ENCODE measurements at regions not wholly inside any gene's neighbourhood (a gene's known extent, or its start where the extent isn't known, plus 50 kb on each side); places are given as distances from the start of the nearest gene placed in this dataset.

DNA sequence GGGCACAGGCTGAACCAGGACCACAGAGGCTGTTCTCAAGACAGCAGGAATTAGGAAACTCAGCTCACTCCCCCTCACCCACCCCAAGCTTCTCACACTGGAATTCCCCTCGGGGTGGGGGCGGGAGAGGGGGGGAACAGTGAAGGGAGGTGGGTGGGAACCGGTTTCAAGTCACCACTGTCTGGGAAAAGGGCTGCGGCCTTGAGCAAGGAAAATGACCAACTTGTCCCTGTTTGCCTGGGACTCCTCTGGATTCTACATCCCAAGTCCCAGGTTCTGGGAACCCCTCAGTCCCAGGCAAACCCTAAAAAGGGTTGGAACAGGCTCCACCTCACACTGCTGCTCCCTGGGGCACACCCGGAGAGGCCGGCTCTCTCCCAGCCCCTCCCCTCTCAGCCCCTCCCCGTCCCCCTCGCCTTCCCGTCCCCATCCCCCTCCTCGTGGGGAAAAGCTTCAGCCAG lies 230.7 kb downstream of the TFAP2C start:
- no peak overlapping the region for H3K27ac ChIP-seq

DNA sequence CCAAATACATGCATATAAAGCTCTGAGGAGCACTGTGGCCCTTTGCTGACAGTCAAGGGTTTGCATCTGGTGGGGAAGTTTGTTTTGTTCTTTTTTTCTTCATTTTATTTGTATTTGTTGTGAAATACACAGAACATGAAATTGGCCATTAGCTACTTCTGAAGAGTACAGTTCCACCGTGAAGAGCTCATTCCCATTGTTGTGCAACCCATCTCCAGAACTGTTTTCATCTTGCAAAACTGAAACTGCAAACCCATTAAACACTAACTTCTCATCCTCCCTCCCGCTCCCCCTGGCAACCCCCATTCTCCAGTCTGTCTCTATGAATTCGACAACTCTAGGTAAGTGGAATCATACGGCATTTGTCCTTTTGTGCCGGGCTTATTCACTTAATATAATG lies 231.3 kb downstream of the TFAP2C start:
- H3K27ac ChIP-seq = no peak overlapping the region
- TF ChIP-seq, protein P1, sequence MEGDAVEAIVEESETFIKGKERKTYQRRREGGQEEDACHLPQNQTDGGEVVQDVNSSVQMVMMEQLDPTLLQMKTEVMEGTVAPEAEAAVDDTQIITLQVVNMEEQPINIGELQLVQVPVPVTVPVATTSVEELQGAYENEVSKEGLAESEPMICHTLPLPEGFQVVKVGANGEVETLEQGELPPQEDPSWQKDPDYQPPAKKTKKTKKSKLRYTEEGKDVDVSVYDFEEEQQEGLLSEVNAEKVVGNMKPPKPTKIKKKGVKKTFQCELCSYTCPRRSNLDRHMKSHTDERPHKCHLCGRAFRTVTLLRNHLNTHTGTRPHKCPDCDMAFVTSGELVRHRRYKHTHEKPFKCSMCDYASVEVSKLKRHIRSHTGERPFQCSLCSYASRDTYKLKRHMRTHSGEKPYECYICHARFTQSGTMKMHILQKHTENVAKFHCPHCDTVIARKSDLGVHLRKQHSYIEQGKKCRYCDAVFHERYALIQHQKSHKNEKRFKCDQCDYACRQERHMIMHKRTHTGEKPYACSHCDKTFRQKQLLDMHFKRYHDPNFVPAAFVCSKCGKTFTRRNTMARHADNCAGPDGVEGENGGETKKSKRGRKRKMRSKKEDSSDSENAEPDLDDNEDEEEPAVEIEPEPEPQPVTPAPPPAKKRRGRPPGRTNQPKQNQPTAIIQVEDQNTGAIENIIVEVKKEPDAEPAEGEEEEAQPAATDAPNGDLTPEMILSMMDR (conservative IDR thresholded peaks at IDR 0.05) = no peak
- TF ChIP-seq ZFX (IDR thresholded peaks at IDR 0.05) = no peak

More for the DNA sequence above, 230.7 kb downstream of the TFAP2C start:
- TF ChIP-seq, protein P1 (conservative IDR thresholded peaks at IDR 0.05) = no peak
- no peak for TF ChIP-seq ZFX (IDR thresholded peaks at IDR 0.05)

DNA sequence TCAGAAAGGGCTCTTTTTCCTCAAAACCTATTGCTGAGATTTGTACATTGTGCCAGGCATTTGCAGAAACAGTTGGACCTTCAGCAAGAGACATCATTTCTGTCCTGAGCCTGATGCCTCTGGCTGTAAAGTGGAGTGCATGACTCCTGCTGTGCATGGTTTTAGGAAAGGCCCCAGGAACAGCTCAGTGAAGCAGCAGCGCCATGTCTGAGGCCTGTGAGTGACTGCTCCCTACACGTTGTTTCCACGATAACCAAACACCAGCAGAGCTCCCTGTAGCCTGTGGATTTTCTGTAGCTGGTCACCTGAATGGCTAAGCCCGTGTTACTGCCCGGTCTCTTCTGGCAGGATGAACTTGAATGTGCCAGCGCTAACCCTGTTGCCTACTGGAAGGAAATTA lies 232.5 kb downstream of the TFAP2C start:
- TF ChIP-seq ZFX (IDR thresholded peaks at IDR 0.05) = no peak
- TF ChIP-seq, protein P1 (conservative IDR thresholded peaks at IDR 0.05) = no peak
- no peak overlapping the region for H3K27ac ChIP-seq

DNA sequence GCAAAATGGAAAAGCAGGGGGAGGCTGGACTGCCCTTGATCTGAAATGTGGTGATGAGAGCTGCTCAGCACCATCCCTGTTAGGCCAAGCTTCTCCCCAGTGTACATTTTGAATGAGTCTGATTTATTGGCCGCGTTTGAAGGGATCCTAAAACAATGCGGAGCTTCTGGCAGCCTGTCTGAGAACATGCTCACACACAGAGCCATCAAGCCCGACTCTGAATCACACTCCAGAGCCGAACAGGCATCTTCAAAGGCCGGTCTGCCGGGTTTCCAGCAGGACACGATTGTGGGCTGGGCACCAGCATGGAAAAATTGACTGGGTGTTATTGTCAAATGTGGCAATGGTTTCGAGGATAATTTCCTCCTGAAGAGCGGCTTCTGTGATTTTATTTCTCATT lies 235.9 kb downstream of the TFAP2C start:
- no peak overlapping the region for H3K27ac ChIP-seq
- TF ChIP-seq ZFX (IDR thresholded peaks at IDR 0.05) = no peak
- TF ChIP-seq, protein P1 (conservative IDR thresholded peaks at IDR 0.05) = no peak

GRCh38 chr20:56867128-56867527 lies 238.0 kb downstream of the TFAP2C start:
- no peak overlapping the region for H3K27ac ChIP-seq
- TF ChIP-seq, protein P1 (conservative IDR thresholded peaks at IDR 0.05) = no peak
- no peak for TF ChIP-seq ZFX (IDR thresholded peaks at IDR 0.05)

DNA sequence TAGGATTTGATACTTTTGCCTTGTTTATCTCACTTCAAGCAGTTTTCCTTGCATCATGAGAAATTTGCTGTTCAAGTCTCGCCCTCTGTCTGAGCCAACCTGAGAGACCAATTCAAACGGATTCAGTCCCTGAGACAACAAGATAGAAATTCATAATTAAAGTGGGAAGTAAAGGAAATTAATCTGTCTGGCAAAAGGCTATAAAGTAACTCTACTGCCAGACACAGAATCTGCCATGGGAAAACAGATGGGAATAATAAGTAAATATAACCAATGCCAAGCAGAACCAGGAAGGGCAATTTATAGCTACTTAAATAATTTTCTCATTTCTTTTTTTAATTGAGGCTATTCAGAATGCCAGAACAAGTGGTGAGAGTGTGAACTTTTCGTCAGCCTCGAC lies 239.6 kb downstream of the TFAP2C start:
- no peak overlapping the region for H3K27ac ChIP-seq
- TF ChIP-seq, protein P1 (conservative IDR thresholded peaks at IDR 0.05) = no peak
- no peak for TF ChIP-seq ZFX (IDR thresholded peaks at IDR 0.05)

DNA sequence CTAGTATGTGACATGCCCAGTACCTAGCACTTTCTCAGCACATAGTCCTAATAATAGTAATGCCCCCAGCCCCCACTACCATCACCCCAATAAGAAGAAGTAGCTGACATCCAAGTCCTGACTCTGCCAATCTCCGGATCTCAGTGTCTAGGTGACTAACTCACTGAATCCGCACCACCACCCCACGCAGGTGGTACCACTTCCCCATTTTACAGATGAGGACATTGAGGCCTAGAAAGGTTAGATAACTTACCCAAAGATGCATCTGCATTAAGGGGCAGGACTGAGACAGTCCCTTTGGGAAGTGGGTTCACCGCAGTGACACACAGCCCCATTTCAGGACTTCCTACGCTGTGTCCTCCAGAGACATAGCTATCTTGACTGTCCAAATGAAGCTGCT lies 241.2 kb downstream of the TFAP2C start:
- TF ChIP-seq, protein P1 (conservative IDR thresholded peaks at IDR 0.05) = no peak
- TF ChIP-seq ZFX (IDR thresholded peaks at IDR 0.05) = no peak

More for the DNA sequence above, 241.2 kb downstream of the TFAP2C start:
- H3K27ac ChIP-seq = no peak overlapping the region
